Neural progenitor cell (in vitro differentiated cells): ENCODE measurements at regions not wholly inside any gene's neighbourhood (a gene's known extent, or its start where the extent isn't known, plus 50 kb on each side); places are given as distances from the start of the nearest gene placed in this dataset.

Source experiments
- DNase-seq: peaks from one replicate; pipeline ENCODE4 v3.0.0-alpha.2; 2016; ENCODE audit warnings: low spot score
- H2AFZ ChIP-seq: fragments of 200-600 bp; sonication (generic); replicated peaks from 2 replicates; pipeline ENCODE4 v1.6.1; 2016; ENCODE audit warnings: antibody characterized with exemption
- H3F3A ChIP-seq: fragments of 200-600 bp; sonication (generic); 2 replicates; pipeline ENCODE4 v1.6.1; 2016; ENCODE audit warnings: antibody characterized with exemption, low read depth
- H3K27ac ChIP-seq: fragments of 200-600 bp; sonication (generic); 2 replicates; pipeline ENCODE4 v1.5.1; 2016; ENCODE audit warnings: mild to moderate bottlenecking
- H3K27me3 ChIP-seq: fragments of 200-600 bp; sonication (generic); 2 replicates; pipeline ENCODE4 v1.6.1; 2016; ENCODE audit warnings: mild to moderate bottlenecking, moderate library complexity
- H3K36me3 ChIP-seq: fragments of 200-600 bp; sonication (generic); 2 replicates; pipeline ENCODE4 v1.5.1; 2016
- H3K4me1 ChIP-seq: fragments of 200-600 bp; sonication (generic); 2 replicates; pipeline ENCODE4 v1.6.1; 2016; ENCODE audit warnings: mixed run types
- H3K4me2 ChIP-seq: fragments of 200-600 bp; sonication (generic); 2 replicates; pipeline ENCODE4 v1.6.1; 2016
- H3K4me3 ChIP-seq: fragments of 200-600 bp; sonication (generic); 2 replicates; pipeline ENCODE4 v1.5.1; 2016
- H3K79me2 ChIP-seq: fragments of 200-600 bp; sonication (generic); 2 replicates; pipeline ENCODE4 v1.6.1; 2016; ENCODE audit warnings: low read depth
- H3K9ac ChIP-seq: fragments of 200-600 bp; sonication (generic); 2 replicates; pipeline ENCODE4 v1.6.1; 2016
- H3K9me3 ChIP-seq: fragments of 200-600 bp; sonication (generic); 2 replicates; pipeline ENCODE4 v1.5.1; 2016; ENCODE audit warnings: low read depth
- H4K20me1 ChIP-seq: fragments of 200-600 bp; sonication (generic); 2 replicates; pipeline ENCODE4 v1.6.1; 2016; ENCODE audit warnings: low read depth
- H3K27ac Mint-ChIP-seq: 3 replicates; pipeline ENCODE4 v1.8.0; 2021; ENCODE audit warnings: mixed read lengths
- H3K27me3 Mint-ChIP-seq: 2 replicates; pipeline ENCODE4 v1.8.0; 2022; ENCODE audit warnings: low read depth, mild to moderate bottlenecking, inconsistent platforms, moderate library complexity, mixed read lengths; ENCODE audit not compliant: insufficient read depth
- H3K36me3 Mint-ChIP-seq: 3 replicates; pipeline ENCODE4 v1.8.0; 2021; ENCODE audit warnings: mixed read lengths
- H3K4me1 Mint-ChIP-seq: 3 replicates; pipeline ENCODE4 v1.8.0; 2021; ENCODE audit warnings: mixed read lengths
- H3K4me3 Mint-ChIP-seq: 3 replicates; pipeline ENCODE4 v1.8.0; 2021; ENCODE audit warnings: mild to moderate bottlenecking, moderate library complexity, mixed read lengths
- H3K9me3 Mint-ChIP-seq: 3 replicates; pipeline ENCODE4 v1.8.0; 2020; ENCODE audit warnings: mixed read lengths
- CTCF ChIP-seq: fragments of 200-600 bp; sonication (generic); IDR thresholded peaks from 2 replicates; pipeline ENCODE4 v1.5.1; 2017; ENCODE audit warnings: antibody characterized with exemption, mild to moderate bottlenecking
- EZH2 ChIP-seq: fragments of 200-600 bp; sonication (generic); IDR thresholded peaks from 2 replicates; pipeline ENCODE4 v1.6.1; 2017; ENCODE audit warnings: antibody characterized with exemption, mild to moderate bottlenecking, moderate library complexity
- EZH2phosphoT487 ChIP-seq: fragments of 200-600 bp; sonication (generic); IDR thresholded peaks from 2 replicates; pipeline ENCODE4 v1.6.1; 2017; ENCODE audit warnings: antibody characterized with exemption

GRCh38 chr12:23028158-23028802 lies 403.3 kb downstream of the ETNK1 start:
- H3K79me2 ChIP-seq = no peaks in the 10 kb centered on the region
- H3K27me3 ChIP-seq = no peaks in the 10 kb centered on the region
- peaks cover 20% of the 10 kb centered on the region for H3F3A ChIP-seq
- Mint-ChIP-seq H3K4me1 (peaks cover 10% of the 10 kb centered on the region), H3K9me3 (no peaks in the 10 kb centered on the region), H3K36me3 (no peaks in the 10 kb centered on the region), H3K27me3 (no peaks in the 10 kb centered on the region), H3K4me3 (no peak overlapping the region), H3K27ac (no peak overlapping the region)
- no peak overlapping the region for H3K27ac ChIP-seq
- no peak overlapping the region for H3K4me2 ChIP-seq
- H3K9me3 ChIP-seq = no peaks in the 10 kb centered on the region
- H3K9ac ChIP-seq = no peak overlapping the region
- TF ChIP-seq EZH2 (no peak), CTCF (no peak), EZH2phosphoT487 (no peak)
- no peak for DNase-seq
- no peak overlapping the region for H2AFZ ChIP-seq
- no peaks in the 10 kb centered on the region for H4K20me1 ChIP-seq
- no peaks in the 10 kb centered on the region for H3K36me3 ChIP-seq
- no peak overlapping the region for H3K4me3 ChIP-seq
- peaks cover 24% of the 10 kb centered on the region for H3K4me1 ChIP-seq

- Histone ChIP-seq H3K4me1 (peaks cover 27% of the 10 kb centered on the region), H2AFZ (no peak overlapping the region), H3K79me2 (no peaks in the 10 kb centered on the region), H3F3A (peaks cover 22% of the 10 kb centered on the region), H3K4me2 (no peak overlapping the region), H3K9me3 (no peaks in the 10 kb centered on the region), H3K36me3 (no peaks in the 10 kb centered on the region), H4K20me1 (no peaks in the 10 kb centered on the region), H3K27me3 (no peaks in the 10 kb centered on the region), H3K9ac (no peak overlapping the region), H3K27ac (no peak overlapping the region), H3K4me3 (no peak overlapping the region)
- Mint-ChIP-seq H3K27ac (no peak overlapping the region), H3K9me3 (no peaks in the 10 kb centered on the region), H3K36me3 (no peaks in the 10 kb centered on the region), H3K4me1 (peaks cover 10% of the 10 kb centered on the region), H3K27me3 (no peaks in the 10 kb centered on the region), H3K4me3 (no peak overlapping the region)
- no peak for TF ChIP-seq EZH2phosphoT487
- TF ChIP-seq EZH2 = no peak
- no peak for TF ChIP-seq CTCF
- DNase-seq = no peak
These were observed 404.2 kb downstream of the ETNK1 start for GRCh38 chr12:23029185-23029584.

DNA sequence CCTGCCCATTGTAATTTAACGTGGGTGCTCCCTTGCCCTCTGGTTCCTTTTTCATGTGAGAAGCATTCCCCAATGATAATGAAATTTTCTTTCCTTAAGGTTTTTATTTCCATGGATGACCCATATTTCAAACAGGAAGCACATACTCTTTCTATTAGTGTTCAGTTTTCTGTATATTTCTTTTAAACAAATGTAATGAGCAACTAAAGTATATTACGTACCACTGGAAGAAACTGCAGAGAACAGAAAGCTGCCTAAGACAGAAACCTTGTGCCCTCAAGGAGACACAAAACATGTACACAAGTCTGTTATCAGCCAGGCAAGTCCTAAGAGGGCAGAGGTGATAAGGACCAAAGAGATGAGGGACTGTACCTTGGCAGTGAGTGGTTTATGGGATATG lies 414.9 kb downstream of the ETNK1 start:
- H3F3A ChIP-seq = peaks cover 7% of the 10 kb centered on the region
- no peak overlapping the region for H2AFZ ChIP-seq
- H3K36me3 ChIP-seq = no peaks in the 10 kb centered on the region
- no peak overlapping the region for H3K4me3 Mint-ChIP-seq
- no peak overlapping the region for H3K4me2 ChIP-seq
- H3K9me3 ChIP-seq = no peaks in the 10 kb centered on the region
- no peak overlapping the region for H3K27ac ChIP-seq
- TF ChIP-seq EZH2phosphoT487 (no peak), CTCF (no peak), EZH2 (no peak)
- no peaks in the 10 kb centered on the region for H4K20me1 ChIP-seq
- H3K27me3 Mint-ChIP-seq = peaks cover 3% of the 10 kb centered on the region
- H3K4me1 Mint-ChIP-seq = peaks cover 2% of the 10 kb centered on the region
- DNase-seq = no peak
- H3K9ac ChIP-seq = no peak overlapping the region
- peaks cover 17% of the 10 kb centered on the region for H3K4me1 ChIP-seq
- H3K4me3 ChIP-seq = no peak overlapping the region
- H3K79me2 ChIP-seq = no peaks in the 10 kb centered on the region
- H3K36me3 Mint-ChIP-seq = no peaks in the 10 kb centered on the region
- H3K27ac Mint-ChIP-seq = no peak overlapping the region
- H3K9me3 Mint-ChIP-seq = no peaks in the 10 kb centered on the region
- H3K27me3 ChIP-seq = no peaks in the 10 kb centered on the region
